RWPE2 (cell line): ENCODE measurements at regions not wholly inside any gene's neighbourhood (a gene's known extent, or its start where the extent isn't known, plus 50 kb on each side); places are given as distances from the start of the nearest gene placed in this dataset.

Experiments
- ATAC-seq: fragments of 200-7000 bp; cut with Tn5 transposase; 3 replicates; pipeline ENCODE4 v1.9.1; 2021; ENCODE audit warnings: low read depth
- DNase-seq: peaks from one replicate; pipeline ENCODE4 v3.0.0-alpha.2; 2020; ENCODE audit warnings: low spot score
- H3K27ac ChIP-seq: fragments of 450-650 bp; 2 replicates; pipeline ENCODE4 v1.5.1; 2017; ENCODE audit warnings: mild to moderate bottlenecking; ENCODE audit not compliant: poor library complexity, severe bottlenecking
- H3K27me3 ChIP-seq: fragments of 250-450 bp; sonication (Bioruptor Pico); 2 replicates; pipeline ENCODE4 v1.5.1; 2021; ENCODE audit warnings: mild to moderate bottlenecking, moderate library complexity; ENCODE audit not compliant: insufficient read depth, poor library complexity, severe bottlenecking
- H3K36me3 ChIP-seq: fragments of 250-450 bp; sonication (Bioruptor Pico); 2 replicates; pipeline ENCODE4 v1.5.1; 2020; ENCODE audit warnings: low read depth, mild to moderate bottlenecking, moderate library complexity
- H3K4me1 ChIP-seq: fragments of 250-450 bp; sonication (Bioruptor Pico); 2 replicates; pipeline ENCODE4 v1.5.1; 2021; ENCODE audit warnings: mild to moderate bottlenecking, moderate library complexity; ENCODE audit not compliant: insufficient read depth, poor library complexity, severe bottlenecking
- H3K4me3 ChIP-seq: fragments of 250-450 bp; sonication (Bioruptor Pico); 2 replicates; pipeline ENCODE4 v1.5.1; 2021; ENCODE audit warnings: mild to moderate bottlenecking, moderate library complexity; ENCODE audit not compliant: severe bottlenecking
- H3K9me3 ChIP-seq: fragments of 250-450 bp; sonication (Bioruptor Pico); 2 replicates; pipeline ENCODE4 v1.5.1; 2021; ENCODE audit warnings: mild to moderate bottlenecking, moderate library complexity; ENCODE audit not compliant: severe bottlenecking
- TF ChIP-seq, protein P1 (sequence below): fragments of 450-650 bp; IDR thresholded peaks from one replicate; pipeline ENCODE4 v1.5.1; 2017; ENCODE audit warnings: mild to moderate bottlenecking, moderate library complexity; ENCODE audit not compliant: poor library complexity, severe bottlenecking

- Histone ChIP-seq H3K36me3 (no peaks in the 10 kb centered on the region), H3K4me1 (no peaks in the 10 kb centered on the region), H3K4me3 (no peak overlapping the region), H3K9me3 (no peaks in the 10 kb centered on the region), H3K27ac (no peak overlapping the region), H3K27me3 (no peaks in the 10 kb centered on the region)
- ATAC-seq (no peak), DNase-seq (no peak)
- TF ChIP-seq, protein P1, sequence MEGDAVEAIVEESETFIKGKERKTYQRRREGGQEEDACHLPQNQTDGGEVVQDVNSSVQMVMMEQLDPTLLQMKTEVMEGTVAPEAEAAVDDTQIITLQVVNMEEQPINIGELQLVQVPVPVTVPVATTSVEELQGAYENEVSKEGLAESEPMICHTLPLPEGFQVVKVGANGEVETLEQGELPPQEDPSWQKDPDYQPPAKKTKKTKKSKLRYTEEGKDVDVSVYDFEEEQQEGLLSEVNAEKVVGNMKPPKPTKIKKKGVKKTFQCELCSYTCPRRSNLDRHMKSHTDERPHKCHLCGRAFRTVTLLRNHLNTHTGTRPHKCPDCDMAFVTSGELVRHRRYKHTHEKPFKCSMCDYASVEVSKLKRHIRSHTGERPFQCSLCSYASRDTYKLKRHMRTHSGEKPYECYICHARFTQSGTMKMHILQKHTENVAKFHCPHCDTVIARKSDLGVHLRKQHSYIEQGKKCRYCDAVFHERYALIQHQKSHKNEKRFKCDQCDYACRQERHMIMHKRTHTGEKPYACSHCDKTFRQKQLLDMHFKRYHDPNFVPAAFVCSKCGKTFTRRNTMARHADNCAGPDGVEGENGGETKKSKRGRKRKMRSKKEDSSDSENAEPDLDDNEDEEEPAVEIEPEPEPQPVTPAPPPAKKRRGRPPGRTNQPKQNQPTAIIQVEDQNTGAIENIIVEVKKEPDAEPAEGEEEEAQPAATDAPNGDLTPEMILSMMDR, result no peak
Measured at GRCh38 chr4:60223208-60223923, 976.8 kb upstream of the ADGRL3 start.

GRCh38 chr4:60241866-60242265 is 958.3 kb upstream of the ADGRL3 start:
- no peak for ATAC-seq
- no peak for DNase-seq

DNA sequence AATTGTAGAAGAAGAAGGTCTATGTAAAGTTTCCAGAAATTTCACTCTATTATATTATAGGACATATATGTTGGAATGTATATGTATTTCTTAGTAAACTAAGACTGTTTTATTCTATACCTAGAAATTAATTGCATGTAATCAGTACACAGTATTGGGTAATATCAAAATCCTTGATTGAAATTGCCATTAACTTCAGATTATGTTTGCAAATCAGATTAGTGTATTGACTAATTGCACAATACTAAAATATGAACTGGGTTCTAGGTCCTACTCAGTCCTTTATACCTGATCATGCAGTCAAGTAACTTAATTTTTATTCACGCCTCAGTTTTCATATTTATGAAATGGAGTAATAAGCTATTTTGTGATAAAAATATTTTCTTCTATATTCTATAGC is 950.3 kb upstream of the ADGRL3 start:
- TF ChIP-seq, protein P1, result no peak
- ATAC-seq, result no peak

More at GRCh38 chr4:60241866-60242265, 958.3 kb upstream of the ADGRL3 start:
- Histone ChIP-seq H3K27ac (no peak overlapping the region), H3K9me3 (no peaks in the 10 kb centered on the region), H3K36me3 (no peaks in the 10 kb centered on the region), H3K27me3 (no peaks in the 10 kb centered on the region), H3K4me3 (no peak overlapping the region), H3K4me1 (no peaks in the 10 kb centered on the region)
- TF ChIP-seq, protein P1, result no peak

DNA sequence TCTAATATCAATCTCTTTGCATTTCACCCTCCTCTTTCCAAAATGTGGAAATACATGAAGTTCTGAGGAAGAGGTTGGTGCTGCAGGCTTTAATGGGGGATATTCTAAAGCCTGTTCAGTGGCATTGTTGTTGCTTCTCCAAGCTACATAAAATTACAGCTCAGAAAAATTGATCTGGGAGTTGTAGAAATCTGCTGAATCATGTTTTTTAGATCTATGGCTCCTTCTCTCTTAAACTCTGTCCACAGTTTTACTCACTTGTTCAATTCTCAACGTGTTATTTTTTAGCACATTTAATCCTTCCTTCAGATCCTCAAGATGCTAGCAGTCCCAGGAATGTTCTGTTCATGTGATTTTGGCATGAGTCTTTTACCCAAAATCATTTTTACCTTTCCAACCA is 949.5 kb upstream of the ADGRL3 start:
- Histone ChIP-seq H3K36me3 (no peaks in the 10 kb centered on the region), H3K27ac (no peak overlapping the region), H3K9me3 (no peaks in the 10 kb centered on the region), H3K27me3 (no peaks in the 10 kb centered on the region), H3K4me1 (no peaks in the 10 kb centered on the region), H3K4me3 (no peak overlapping the region)
- no peak for DNase-seq
- ATAC-seq, result no peak
- TF ChIP-seq, protein P1, result no peak

More for the DNA sequence above, 950.3 kb upstream of the ADGRL3 start:
- H3K9me3 ChIP-seq, result no peaks in the 10 kb centered on the region
- H3K4me1 ChIP-seq, result no peaks in the 10 kb centered on the region
- H3K36me3 ChIP-seq, result no peaks in the 10 kb centered on the region
- no peak overlapping the region for H3K27ac ChIP-seq
- no peaks in the 10 kb centered on the region for H3K27me3 ChIP-seq
- no peak overlapping the region for H3K4me3 ChIP-seq
- DNase-seq, result no peak

DNA sequence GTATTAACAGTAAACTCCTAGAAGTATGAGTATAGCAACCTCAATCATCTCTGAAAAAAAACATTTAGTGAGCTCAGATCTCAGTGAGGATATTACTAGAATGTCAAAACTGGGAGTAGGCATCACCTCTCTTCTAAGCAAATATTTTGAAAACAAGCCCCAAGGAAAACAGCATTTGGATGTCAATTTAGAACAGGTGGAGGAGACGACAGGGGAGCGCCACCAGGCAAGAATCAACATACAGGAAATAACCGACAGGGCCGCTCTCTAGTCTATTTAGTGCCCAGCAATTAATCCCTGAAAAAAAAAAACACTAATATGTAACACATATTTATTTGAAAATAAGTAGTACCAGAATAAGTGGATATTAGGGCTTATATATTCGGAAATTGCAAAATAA is 940.3 kb upstream of the ADGRL3 start:
- H3K27ac ChIP-seq, result no peak overlapping the region
- no peak for DNase-seq
- TF ChIP-seq, protein P1, result no peak
- no peaks in the 10 kb centered on the region for H3K36me3 ChIP-seq
- no peak overlapping the region for H3K4me3 ChIP-seq
- ATAC-seq, result no peak
- no peaks in the 10 kb centered on the region for H3K27me3 ChIP-seq
- no peaks in the 10 kb centered on the region for H3K4me1 ChIP-seq
- no peaks in the 10 kb centered on the region for H3K9me3 ChIP-seq
